ENCODE measurements at regions not wholly inside any gene's neighbourhood (a gene's known extent, or its start where the extent isn't known, plus 50 kb on each side); places are given as distances from the start of the nearest gene placed in this dataset.

DNA sequence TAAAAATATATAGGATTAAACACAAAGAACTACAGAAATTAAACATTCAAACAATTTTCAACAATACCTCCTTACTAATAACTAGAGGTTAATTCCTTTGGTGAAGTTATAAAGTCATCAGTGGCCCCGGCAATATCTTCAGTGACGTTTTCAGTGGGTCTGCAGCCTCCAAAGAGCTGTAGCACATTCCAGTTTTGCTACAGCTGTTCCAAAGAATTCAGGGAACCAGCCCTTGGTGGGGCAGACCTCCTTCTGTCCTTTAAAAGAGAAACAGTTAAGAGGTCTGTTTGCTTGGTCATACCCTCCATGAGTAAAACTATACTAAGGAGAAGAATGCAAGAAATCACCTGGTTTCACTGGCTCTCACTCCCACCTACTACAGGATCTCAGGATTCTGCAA is 99.2 kb upstream of the ZDHHC17 start (continued):
- TF ChIP-seq, protein P1, sequence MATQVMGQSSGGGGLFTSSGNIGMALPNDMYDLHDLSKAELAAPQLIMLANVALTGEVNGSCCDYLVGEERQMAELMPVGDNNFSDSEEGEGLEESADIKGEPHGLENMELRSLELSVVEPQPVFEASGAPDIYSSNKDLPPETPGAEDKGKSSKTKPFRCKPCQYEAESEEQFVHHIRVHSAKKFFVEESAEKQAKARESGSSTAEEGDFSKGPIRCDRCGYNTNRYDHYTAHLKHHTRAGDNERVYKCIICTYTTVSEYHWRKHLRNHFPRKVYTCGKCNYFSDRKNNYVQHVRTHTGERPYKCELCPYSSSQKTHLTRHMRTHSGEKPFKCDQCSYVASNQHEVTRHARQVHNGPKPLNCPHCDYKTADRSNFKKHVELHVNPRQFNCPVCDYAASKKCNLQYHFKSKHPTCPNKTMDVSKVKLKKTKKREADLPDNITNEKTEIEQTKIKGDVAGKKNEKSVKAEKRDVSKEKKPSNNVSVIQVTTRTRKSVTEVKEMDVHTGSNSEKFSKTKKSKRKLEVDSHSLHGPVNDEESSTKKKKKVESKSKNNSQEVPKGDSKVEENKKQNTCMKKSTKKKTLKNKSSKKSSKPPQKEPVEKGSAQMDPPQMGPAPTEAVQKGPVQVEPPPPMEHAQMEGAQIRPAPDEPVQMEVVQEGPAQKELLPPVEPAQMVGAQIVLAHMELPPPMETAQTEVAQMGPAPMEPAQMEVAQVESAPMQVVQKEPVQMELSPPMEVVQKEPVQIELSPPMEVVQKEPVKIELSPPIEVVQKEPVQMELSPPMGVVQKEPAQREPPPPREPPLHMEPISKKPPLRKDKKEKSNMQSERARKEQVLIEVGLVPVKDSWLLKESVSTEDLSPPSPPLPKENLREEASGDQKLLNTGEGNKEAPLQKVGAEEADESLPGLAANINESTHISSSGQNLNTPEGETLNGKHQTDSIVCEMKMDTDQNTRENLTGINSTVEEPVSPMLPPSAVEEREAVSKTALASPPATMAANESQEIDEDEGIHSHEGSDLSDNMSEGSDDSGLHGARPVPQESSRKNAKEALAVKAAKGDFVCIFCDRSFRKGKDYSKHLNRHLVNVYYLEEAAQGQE (IDR thresholded peaks at IDR 0.05; ENCODE audit: low read depth) = no peak
- no peak for TF ChIP-seq JUND (IDR thresholded peaks at IDR 0.05)
- no peak for TF ChIP-seq ZNF274 (IDR thresholded peaks at IDR 0.05; ENCODE audit: low read depth, low read length)
- TF ChIP-seq POLR2A (IDR thresholded peaks at IDR 0.05; ENCODE audit: borderline replicate concordance, extremely low read depth, insufficient read depth, insufficient read length) = no peak
- no peak for TF ChIP-seq RAD21 (IDR thresholded peaks at IDR 0.05; ENCODE audit: low read depth)

DNA sequence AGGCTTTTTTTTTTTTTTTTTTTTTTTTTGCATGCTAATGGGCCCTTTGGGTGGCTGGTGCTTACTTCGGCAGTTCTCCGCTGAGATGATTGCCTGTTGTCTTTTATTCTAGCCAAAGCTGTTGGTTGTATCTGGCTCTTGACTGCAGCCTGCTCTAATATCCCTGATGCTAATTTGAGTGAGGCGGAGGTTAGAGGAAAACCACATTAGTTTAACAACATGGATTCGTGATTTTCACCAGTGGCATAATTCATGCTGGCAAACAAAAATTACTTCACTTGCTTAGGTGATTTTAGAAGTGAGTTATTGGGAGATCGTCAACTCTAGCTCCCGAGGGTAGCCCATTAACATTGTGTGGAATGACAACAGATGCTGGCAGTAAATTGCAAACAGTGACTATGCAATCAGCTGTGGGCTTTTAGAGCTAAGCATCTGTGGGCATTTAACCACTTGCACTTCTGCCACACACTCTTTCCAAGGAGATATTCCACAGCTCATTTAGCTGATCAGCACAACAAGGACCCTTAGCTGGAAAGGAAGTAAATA is 97.6 kb upstream of the ZDHHC17 start:
- Histone ChIP-seq H3K9ac (ENCODE audit: low read length) (no peak overlapping the region), H3K36me3 (ENCODE audit: control insufficient read depth in 1 of 2, insufficient read depth in 2 of 2, low read length in 2 of 2) (no peaks in the 10 kb centered on the region), H3K27me3 (ENCODE audit: insufficient read depth, low read length) (no peaks in the 10 kb centered on the region), H3K4me1 (ENCODE audit: control insufficient read depth in 1 of 2, insufficient read depth in 2 of 2, low read length in 2 of 2) (peaks cover 0 to 6% of the 10 kb centered on the region in 2 experiments; a peak in 2 of 4 replicates), H3K79me2 (ENCODE audit: insufficient read depth, low read length) (no peaks in the 10 kb centered on the region), H3K9me3 (ENCODE audit: control insufficient read depth in 1 of 2, insufficient read depth in 1 of 2, low read depth in 1 of 2, low read length in 2 of 2) (no peaks in the 10 kb centered on the region), H3K4me2 (ENCODE audit: low read length) (no peak overlapping the region), H4K20me1 (ENCODE audit: insufficient read depth) (no peaks in the 10 kb centered on the region), H3K4me3 (replicated peaks in 1 of 2; ENCODE audit: low read depth in 1 of 2, low read length in 2 of 2) (no peak overlapping the region), H2AFZ (ENCODE audit: low read depth, low read length, poor library complexity, severe bottlenecking) (no peak overlapping the region), H3K27ac (ENCODE audit: low read depth, low read length) (no peak overlapping the region), H3K9me2 (ENCODE audit: insufficient read depth) (no peaks in the 10 kb centered on the region)
- ChIA-PET CTCF (no interaction called here), RAD21 (ENCODE audit: low non-redundant PET in 1 of 2, low total read pairs in 2 of 2, uncharacterized antibody in 2 of 2, unreplicated experiment in 2 of 2) (no interaction called here), POLR2A (interaction anchor here (0.6 kb wide), 1 partner anchor 8 kb away, joined by 3 read pairs; no protein-coding TSS in a partner anchor)
- intact Hi-C loops (cut with micrococcal nuclease) = no loop called here
- no peak for TF ChIP-seq ZFX (IDR thresholded peaks at IDR 0.05)
- no peak for TF ChIP-seq JUND (IDR thresholded peaks at IDR 0.05)
- TF ChIP-seq EZH2 (IDR thresholded peaks at IDR 0.05) = no peak
- TF ChIP-seq SIN3A (IDR thresholded peaks at IDR 0.05; ENCODE audit: low read depth) = no peak
- TF ChIP-seq ZNF274 (IDR thresholded peaks at IDR 0.05; ENCODE audit: low read depth, low read length) = no peak
- TF ChIP-seq, protein P2, sequence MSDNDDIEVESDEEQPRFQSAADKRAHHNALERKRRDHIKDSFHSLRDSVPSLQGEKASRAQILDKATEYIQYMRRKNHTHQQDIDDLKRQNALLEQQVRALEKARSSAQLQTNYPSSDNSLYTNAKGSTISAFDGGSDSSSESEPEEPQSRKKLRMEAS (IDR thresholded peaks at IDR 0.05) = no peak
- TF ChIP-seq, protein P3, sequence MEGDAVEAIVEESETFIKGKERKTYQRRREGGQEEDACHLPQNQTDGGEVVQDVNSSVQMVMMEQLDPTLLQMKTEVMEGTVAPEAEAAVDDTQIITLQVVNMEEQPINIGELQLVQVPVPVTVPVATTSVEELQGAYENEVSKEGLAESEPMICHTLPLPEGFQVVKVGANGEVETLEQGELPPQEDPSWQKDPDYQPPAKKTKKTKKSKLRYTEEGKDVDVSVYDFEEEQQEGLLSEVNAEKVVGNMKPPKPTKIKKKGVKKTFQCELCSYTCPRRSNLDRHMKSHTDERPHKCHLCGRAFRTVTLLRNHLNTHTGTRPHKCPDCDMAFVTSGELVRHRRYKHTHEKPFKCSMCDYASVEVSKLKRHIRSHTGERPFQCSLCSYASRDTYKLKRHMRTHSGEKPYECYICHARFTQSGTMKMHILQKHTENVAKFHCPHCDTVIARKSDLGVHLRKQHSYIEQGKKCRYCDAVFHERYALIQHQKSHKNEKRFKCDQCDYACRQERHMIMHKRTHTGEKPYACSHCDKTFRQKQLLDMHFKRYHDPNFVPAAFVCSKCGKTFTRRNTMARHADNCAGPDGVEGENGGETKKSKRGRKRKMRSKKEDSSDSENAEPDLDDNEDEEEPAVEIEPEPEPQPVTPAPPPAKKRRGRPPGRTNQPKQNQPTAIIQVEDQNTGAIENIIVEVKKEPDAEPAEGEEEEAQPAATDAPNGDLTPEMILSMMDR (IDR thresholded peaks at IDR 0.05 in 2 of 3, conservative IDR thresholded peaks at IDR 0.05 in 1 of 3; ENCODE audit: borderline replicate concordance in 1 of 3, insufficient read depth in 1 of 3, low read depth in 2 of 3, low read length in 2 of 3) = no peak
- no peak for TF ChIP-seq CBX3 (IDR thresholded peaks at IDR 0.05; ENCODE audit: low read depth)
- TF ChIP-seq, protein P4, sequence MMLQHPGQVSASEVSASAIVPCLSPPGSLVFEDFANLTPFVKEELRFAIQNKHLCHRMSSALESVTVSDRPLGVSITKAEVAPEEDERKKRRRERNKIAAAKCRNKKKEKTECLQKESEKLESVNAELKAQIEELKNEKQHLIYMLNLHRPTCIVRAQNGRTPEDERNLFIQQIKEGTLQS (IDR thresholded peaks at IDR 0.05) = no peak
- TF ChIP-seq EGR1 (IDR thresholded peaks at IDR 0.05; ENCODE audit: low read depth) = no peak
- no peak for TF ChIP-seq EZH2phosphoT487 (IDR thresholded peaks at IDR 0.05; ENCODE audit: borderline replicate concordance)
- TF ChIP-seq POLR2A (IDR thresholded peaks at IDR 0.05; ENCODE audit: borderline replicate concordance, extremely low read depth, insufficient read depth, insufficient read length) = no peak
- no TSS peak for BruUV-seq (replicated peaks)
- ATAC-seq (no peak), DNase-seq (ENCODE audit: low read depth, low spot score) (no peak)

Data from HCT116 (cell line).